ENCODE measurements at regions not wholly inside any gene's neighbourhood (a gene's known extent, or its start where the extent isn't known, plus 50 kb on each side); places are given as distances from the start of the nearest gene placed in this dataset.

GRCh38 chr1:193831465-193831864 is 645.1 kb upstream of the B3GALT2 start:
- H3K27ac ChIP-seq = no peak overlapping the region
- DNase-seq (ENCODE audit: low spot score) (no peak), ATAC-seq (ENCODE audit: insufficient number of reproducible peaks, low FRiP score, low read depth) (no peak)
- H3K9me3 ChIP-seq = peaks cover 3% of the 10 kb centered on the region
- H3K4me3 ChIP-seq = no peak overlapping the region
- no peak for TF ChIP-seq CTCF (IDR thresholded peaks at IDR 0.05)
- no peaks in the 10 kb centered on the region for H3K27me3 ChIP-seq (replicated peaks; ENCODE audit: insufficient read depth)
- H3K4me1 ChIP-seq (ENCODE audit: control insufficient read depth in 1 of 2, low read depth in 2 of 2) = no peaks in the 10 kb centered on the region
- no peaks in the 10 kb centered on the region for H3K36me3 ChIP-seq

GRCh38 chr1:193827516-193827915 is 641.1 kb upstream of the B3GALT2 start:
- Histone ChIP-seq H3K9me3 (peaks cover 3% of the 10 kb centered on the region), H3K4me3 (no peak overlapping the region), H3K27ac (no peak overlapping the region), H3K4me1 (ENCODE audit: control insufficient read depth in 1 of 2, low read depth in 2 of 2) (no peaks in the 10 kb centered on the region), H3K27me3 (replicated peaks; ENCODE audit: insufficient read depth) (no peaks in the 10 kb centered on the region), H3K36me3 (no peaks in the 10 kb centered on the region)
- no peak for DNase-seq (ENCODE audit: low spot score)
- TF ChIP-seq CTCF (IDR thresholded peaks at IDR 0.05) = no peak
- no peak for ATAC-seq (ENCODE audit: insufficient number of reproducible peaks, low FRiP score, low read depth)

- ATAC-seq (ENCODE audit: insufficient number of reproducible peaks, low FRiP score, low read depth) (no peak), DNase-seq (ENCODE audit: low spot score) (no peak)
- H3K27me3 ChIP-seq (replicated peaks; ENCODE audit: insufficient read depth) = no peaks in the 10 kb centered on the region
- H3K27ac ChIP-seq = no peak overlapping the region
- no peaks in the 10 kb centered on the region for H3K4me1 ChIP-seq (ENCODE audit: control insufficient read depth in 1 of 2, low read depth in 2 of 2)
- H3K36me3 ChIP-seq = no peaks in the 10 kb centered on the region
- no peak overlapping the region for H3K4me3 ChIP-seq
- H3K9me3 ChIP-seq = peaks cover 2% of the 10 kb centered on the region
- no peak for TF ChIP-seq CTCF (IDR thresholded peaks at IDR 0.05)
These were observed 633.0 kb upstream of the B3GALT2 start for GRCh38 chr1:193819376-193819775.

- H3K4me1 ChIP-seq (ENCODE audit: control insufficient read depth in 1 of 2, low read depth in 2 of 2) = no peaks in the 10 kb centered on the region
- no peaks in the 10 kb centered on the region for H3K36me3 ChIP-seq
- no peaks in the 10 kb centered on the region for H3K27me3 ChIP-seq (replicated peaks; ENCODE audit: insufficient read depth)
- no peak overlapping the region for H3K4me3 ChIP-seq
- no peak for ATAC-seq (ENCODE audit: insufficient number of reproducible peaks, low FRiP score, low read depth)
- H3K9me3 ChIP-seq = no peaks in the 10 kb centered on the region
- TF ChIP-seq CTCF (IDR thresholded peaks at IDR 0.05) = no peak
- H3K27ac ChIP-seq = no peak overlapping the region
- no peak for DNase-seq (ENCODE audit: low spot score)
These were observed 620.8 kb upstream of the B3GALT2 start for GRCh38 chr1:193807208-193807607.

GRCh38 chr1:193806079-193807048 is 620.0 kb upstream of the B3GALT2 start:
- no peak for TF ChIP-seq CTCF (IDR thresholded peaks at IDR 0.05)
- no peaks in the 10 kb centered on the region for H3K4me1 ChIP-seq (ENCODE audit: control insufficient read depth in 1 of 2, low read depth in 2 of 2)
- H3K36me3 ChIP-seq = no peaks in the 10 kb centered on the region
- no peaks in the 10 kb centered on the region for H3K27me3 ChIP-seq (replicated peaks; ENCODE audit: insufficient read depth)
- no peaks in the 10 kb centered on the region for H3K9me3 ChIP-seq
- DNase-seq (ENCODE audit: low spot score) (no peak), ATAC-seq (ENCODE audit: insufficient number of reproducible peaks, low FRiP score, low read depth) (no peak)
- no peak overlapping the region for H3K27ac ChIP-seq
- no peak overlapping the region for H3K4me3 ChIP-seq
